Tibial nerve (tissue), 4 donors: ENCODE measurements at regions not wholly inside any gene's neighbourhood (a gene's known extent, or its start where the extent isn't known, plus 50 kb on each side); places are given as distances from the start of the nearest gene placed in this dataset.
"Not testable (repeated sequence)": the region's sequence is repeated elsewhere in the genome, so short reads cannot be mapped to it uniquely, and the experiment has no call there.

Experiments used
- DNase-seq, 2 donors: peaks; one replicate each; pipeline ENCODE4 v3.0.0-alpha.2; 2019; ENCODE audit warnings: low spot score in 2 of 2
- H3K27ac ChIP-seq, 4 donors: fragments of 200-600 bp; sonication (generic) in 3 of 4; one replicate each; pipeline ENCODE4 v1.5.1; 2017 to 2019; ENCODE audit warnings: mild to moderate bottlenecking in 1 of 4
- H3K27me3 ChIP-seq, 2 donors: fragments of 200-600 bp; sonication (generic) in 1 of 2; one replicate each; pipeline versions ENCODE4 v1.5.1 to v1.6.0; 2017 to 2019
- H3K36me3 ChIP-seq, 3 donors: fragments of 200-600 bp; sonication (generic); one replicate each; pipeline ENCODE4 v1.5.1; 2018 to 2019
- H3K4me1 ChIP-seq, 4 donors: fragments of 200-600 bp; sonication (generic) in 3 of 4; one replicate each; pipeline ENCODE4 v1.5.1; 2017 to 2019
- H3K4me3 ChIP-seq, 4 donors: fragments of 200-600 bp; sonication (generic) in 3 of 4; one replicate each; pipeline ENCODE4 v1.5.1; 2017 to 2019; ENCODE audit warnings: mild to moderate bottlenecking in 1 of 4, moderate library complexity in 1 of 4
- H3K9me3 ChIP-seq, 4 donors: fragments of 200-600 bp; sonication (generic) in 3 of 4; one replicate each; pipeline ENCODE4 v1.5.1; 2017 to 2019
- CTCF ChIP-seq, 5 experiments: fragments of 200-600 bp in 3 of 5; fragments of 450-650 bp in 2 of 5; sonication (generic) in 3 of 5; IDR thresholded peaks; one replicate each; pipeline ENCODE4 v1.5.1; 2016 to 2019; ENCODE audit warnings: antibody characterized with exemption in 5 of 5, mild to moderate bottlenecking in 3 of 5, moderate library complexity in 2 of 5
- EP300 ChIP-seq, 2 donors: sonication (generic); formaldehyde crosslinking; IDR thresholded peaks; one replicate each; pipeline ENCODE4 v1.6.1; 2017; ENCODE audit warnings: antibody characterized with exemption in 2 of 2, mild to moderate bottlenecking in 1 of 2
- POLR2A ChIP-seq, 2 donors: fragments of 450-650 bp; IDR thresholded peaks; one replicate each; pipeline ENCODE4 v1.6.1; 2017; ENCODE audit warnings: antibody characterized with exemption in 2 of 2, mild to moderate bottlenecking in 2 of 2, moderate library complexity in 2 of 2
- WGBS, 2 donors: methylation state at CpG; one replicate each; pipeline ENCODE4 v1.1.5; 2018; 5-methylcytosine and 5-hydroxymethylcytosine counted together

GRCh38 chr3:61371123-61371522 lies 119.9 kb upstream of the FHIT start:
- Histone ChIP-seq H3K27me3 (no peaks in the 10 kb centered on the region), H3K4me3 (no peak overlapping the region), H3K4me1 (no peaks in the 10 kb centered on the region), H3K9me3 (no peaks in the 10 kb centered on the region), H3K36me3 (no peaks in the 10 kb centered on the region), H3K27ac (no peak overlapping the region)
- TF ChIP-seq EP300 (IDR thresholded peaks at IDR 0.05) (no peak), CTCF (IDR thresholded peaks at IDR 0.05) (peak in 1 of 5 experiments; percentile 11)
- DNase-seq = no peak
- WGBS, 2 donors = 78 to 81% methylated on average over 1 of the region's 1 CpG

GRCh38 chr3:61372723-61373122 lies 121.5 kb upstream of the FHIT start:
- whole genome bisulfite sequencing, 2 donors = 97% methylated on average over 1 of the region's 1 CpG
- H3K27me3 ChIP-seq = no peaks in the 10 kb centered on the region
- no peak overlapping the region for H3K4me3 ChIP-seq
- no peak overlapping the region for H3K27ac ChIP-seq
- no peaks in the 10 kb centered on the region for H3K36me3 ChIP-seq
- no peak for TF ChIP-seq CTCF (IDR thresholded peaks at IDR 0.05)
- TF ChIP-seq EP300 (IDR thresholded peaks at IDR 0.05) = no peak
- TF ChIP-seq POLR2A (IDR thresholded peaks at IDR 0.05) = no peak
- DNase-seq = no peak
- H3K4me1 ChIP-seq = no peaks in the 10 kb centered on the region
- H3K9me3 ChIP-seq = no peaks in the 10 kb centered on the region

- TF ChIP-seq CTCF (IDR thresholded peaks at IDR 0.05) (no peak), EP300 (IDR thresholded peaks at IDR 0.05) (no peak), POLR2A (IDR thresholded peaks at IDR 0.05) (no peak)
- Histone ChIP-seq H3K4me3 (no peak overlapping the region), H3K27me3 (no peaks in the 10 kb centered on the region), H3K4me1 (no peaks in the 10 kb centered on the region), H3K36me3 (no peaks in the 10 kb centered on the region), H3K27ac (no peak overlapping the region), H3K9me3 (no peaks in the 10 kb centered on the region)
- no peak for DNase-seq
- WGBS, 2 donors = 33 to 41% methylated on average over 1 of the region's 1 CpG
These were observed 127.1 kb upstream of the FHIT start for GRCh38 chr3:61378311-61378710.

- H3K36me3 ChIP-seq = no peaks in the 10 kb centered on the region
- TF ChIP-seq CTCF (IDR thresholded peaks at IDR 0.05) = peak in 4 of 5 experiments; percentile 27 to 54 (median 51)
- TF ChIP-seq POLR2A (IDR thresholded peaks at IDR 0.05) = no peak
These were observed 130.6 kb upstream of the FHIT start for GRCh38 chr3:61381745-61382392.

GRCh38 chr3:61387817-61388216 lies 136.6 kb upstream of the FHIT start:
- Histone ChIP-seq H3K36me3 (no peaks in the 10 kb centered on the region), H3K9me3 (peaks cover 0 to 12% (median 0%) of the 10 kb centered on the region in 4 donors), H3K4me1 (no peaks in the 10 kb centered on the region), H3K4me3 (no peak overlapping the region), H3K27ac (no peak overlapping the region), H3K27me3 (no peaks in the 10 kb centered on the region)
- DNase-seq = no peak
- 66 to 80% methylated on average over 3 of the region's 3 CpGs for WGBS, 2 donors
- no peak for TF ChIP-seq POLR2A (IDR thresholded peaks at IDR 0.05)

More at GRCh38 chr3:61381745-61382392, 130.6 kb upstream of the FHIT start:
- H3K4me1 ChIP-seq = no peaks in the 10 kb centered on the region
- 78 to 79% methylated on average over 7 of the region's 7 CpGs for WGBS, 2 donors
- no peaks in the 10 kb centered on the region for H3K9me3 ChIP-seq
- no peak overlapping the region for H3K27ac ChIP-seq
- H3K4me3 ChIP-seq = no peak overlapping the region
- no peak for DNase-seq
- H3K27me3 ChIP-seq = no peaks in the 10 kb centered on the region

GRCh38 chr3:61393480-61393947 lies 142.3 kb upstream of the FHIT start:
- peaks cover 0 to 34% (median 0%) of the 10 kb centered on the region in 4 donors for H3K9me3 ChIP-seq
- not testable (repeated sequence) for H3K27ac ChIP-seq, H3K4me1 ChIP-seq, H3K27me3 ChIP-seq, H3K4me3 ChIP-seq, DNase-seq, H3K36me3 ChIP-seq
- 94% methylated on average over 17 to 20 of the region's 23 CpGs for WGBS, 2 donors
